IMR-90 (cell line): ENCODE measurements at regions not wholly inside any gene's neighbourhood (a gene's known extent, or its start where the extent isn't known, plus 50 kb on each side); places are given as distances from the start of the nearest gene placed in this dataset.

ENCODE experiments used
- ATAC-seq: fragments of 200-7000 bp; cut with Tn5 transposase; 2 replicates; pipeline ENCODE4 v1.9.1; 2020; ENCODE audit warnings: low read depth, mild to moderate bottlenecking, moderate library complexity
- BruUV-seq: library from RNA; stranded (reverse); fragments of 400-500 nt; replicated peaks from 2 replicates; lab custom pipeline; 2021; lab: Mats Ljungman, UMichigan
- CTCF ChIA-PET: fragments of 300-600 bp; formaldehyde crosslinking; extraction: SDS; loops from one replicate; lab custom pipeline; 2021; ENCODE audit warnings: antibody characterized with exemption; lab: Yijun Ruan, JAX
- POLR2A ChIA-PET: fragments of 300-600 bp; sonication (Branson Sonifier 250); formaldehyde crosslinking; loops from one replicate; lab custom pipeline; 2022; ENCODE audit warnings: antibody characterized with exemption; ENCODE audit not compliant: unreplicated experiment; lab: Charles Lee
- DNase-seq: peaks from one replicate; pipeline ENCODE4 v3.0.0; 2013
- H2AFZ ChIP-seq: replicated peaks from 2 replicates; pipeline ENCODE3; 2013; ENCODE audit warnings: low read length, mild to moderate bottlenecking; ENCODE audit not compliant: poor library complexity
- H2AK5ac ChIP-seq: 2 replicates; pipeline ENCODE4 v1.6.1; 2013; ENCODE audit warnings: low read depth, low read length, inconsistent platforms
- H2AK9ac ChIP-seq: replicated peaks from 2 replicates; pipeline ENCODE3; 2013; ENCODE audit warnings: mild to moderate bottlenecking, low read depth, low read length, moderate library complexity; ENCODE audit not compliant: poor library complexity
- H2BK120ac ChIP-seq: 2 replicates; pipeline ENCODE4 v1.6.1; 2013; ENCODE audit warnings: low read depth, low read length, inconsistent platforms
- H2BK15ac ChIP-seq: 3 replicates; pipeline ENCODE4 v1.6.1; 2013; ENCODE audit warnings: low read depth, low read length, inconsistent platforms
- H2BK20ac ChIP-seq: 2 replicates; pipeline ENCODE4 v1.6.1; 2013; ENCODE audit warnings: low read depth, mild to moderate bottlenecking, inconsistent platforms, low read length, moderate library complexity
- H2BK5ac ChIP-seq: 2 replicates; pipeline ENCODE4 v1.6.1; 2013; ENCODE audit warnings: mild to moderate bottlenecking, low read depth, low read length, inconsistent platforms; ENCODE audit not compliant: poor library complexity, severe bottlenecking
- H3K14ac ChIP-seq: replicated peaks from 2 replicates; pipeline ENCODE4 v1.6.1; 2013; ENCODE audit warnings: low read depth, low read length, inconsistent platforms
- H3K18ac ChIP-seq: 2 replicates; pipeline ENCODE4 v1.6.1; 2013; ENCODE audit warnings: low read depth, low read length, control low read depth
- H3K23ac ChIP-seq: 2 replicates; pipeline ENCODE4 v1.6.1; 2013; ENCODE audit warnings: low read depth, low read length, inconsistent platforms
- H3K27ac ChIP-seq: 2 replicates; pipeline ENCODE4 v1.5.1; 2013; ENCODE audit warnings: mild to moderate bottlenecking, control low read depth, low read length; ENCODE audit not compliant: insufficient read depth
- H3K27me3 ChIP-seq: 2 replicates; pipeline ENCODE4 v1.6.1; 2013; ENCODE audit warnings: low read length; ENCODE audit not compliant: control insufficient read depth, insufficient read depth
- H3K36me3 ChIP-seq: 2 replicates; pipeline ENCODE4 v1.6.1; 2013; ENCODE audit warnings: low read length, mixed read lengths; ENCODE audit not compliant: control insufficient read depth, insufficient read depth
- H3K4ac ChIP-seq: 2 replicates; pipeline ENCODE4 v1.6.1; 2013; ENCODE audit warnings: low read depth, low read length, inconsistent platforms
- H3K4me1 ChIP-seq: 2 replicates; pipeline ENCODE4 v1.6.1; 2013; ENCODE audit warnings: low read length, mixed read lengths; ENCODE audit not compliant: control insufficient read depth, insufficient read depth
- H3K4me2 ChIP-seq: 2 replicates; pipeline ENCODE4 v1.6.1; 2013; ENCODE audit warnings: low read depth, mild to moderate bottlenecking, control low read depth, low read length, moderate library complexity
- H3K4me3 ChIP-seq: 2 replicates; pipeline ENCODE4 v1.5.1; 2013; ENCODE audit warnings: low read depth, mild to moderate bottlenecking, control low read depth, low read length, moderate library complexity; ENCODE audit not compliant: insufficient read depth
- H3K56ac ChIP-seq: 2 replicates; pipeline ENCODE4 v1.6.1; 2013; ENCODE audit warnings: low read length, inconsistent platforms; ENCODE audit not compliant: insufficient read depth; ENCODE audit errors: extremely low read depth
- H3K79me1 ChIP-seq, 2 experiments: 2 replicates each; pipeline ENCODE4 v1.6.1; 2013; ENCODE audit warnings: low read length in 2 of 2, inconsistent platforms in 1 of 2, low read depth in 1 of 2
- H3K9ac ChIP-seq: 2 replicates; pipeline ENCODE4 v1.6.1; 2013; ENCODE audit warnings: low read depth, low read length, control low read depth
- H3K9me1 ChIP-seq: 2 replicates; pipeline ENCODE4 v1.6.1; 2013; ENCODE audit warnings: low read length, inconsistent platforms; ENCODE audit not compliant: insufficient read depth
- H3K9me3 ChIP-seq: 2 replicates; pipeline ENCODE4 v1.6.1; 2013; ENCODE audit warnings: low read length; ENCODE audit not compliant: control insufficient read depth, insufficient read depth
- H4K20me1 ChIP-seq: 2 replicates; pipeline ENCODE4 v1.6.1; 2013; ENCODE audit warnings: low read length, inconsistent platforms; ENCODE audit not compliant: insufficient read depth
- H4K5ac ChIP-seq: 2 replicates; pipeline ENCODE4 v1.6.1; 2013; ENCODE audit warnings: mild to moderate bottlenecking, low read depth, low read length, control low read depth
- H4K8ac ChIP-seq, 2 experiments: 2 replicates each; pipeline ENCODE4 v1.6.1; 2013; ENCODE audit warnings: low read depth in 2 of 2, low read length in 2 of 2, control low read depth in 1 of 2, inconsistent platforms in 1 of 2
- H4K91ac ChIP-seq: 2 replicates; pipeline ENCODE4 v1.6.1; 2013; ENCODE audit warnings: low read depth, low read length, inconsistent platforms; ENCODE audit not compliant: insufficient read depth
- CEBPB ChIP-seq: IDR thresholded peaks from 2 replicates; pipeline ENCODE4 v1.6.1; 2012; ENCODE audit warnings: low read depth, low read length, improper control_type of control experiment
- MXI1 ChIP-seq: IDR thresholded peaks from 2 replicates; pipeline ENCODE4 v1.6.1; 2012; ENCODE audit warnings: low read depth, mild to moderate bottlenecking, low read length, moderate library complexity, borderline replicate concordance
- POLR2A ChIP-seq: IDR thresholded peaks from 2 replicates; pipeline ENCODE4 v1.6.1; 2012; ENCODE audit warnings: mild to moderate bottlenecking, low read depth, low read length
- RFX5 ChIP-seq: IDR thresholded peaks from 2 replicates; pipeline ENCODE4 v1.8.0; 2012; ENCODE audit warnings: low read depth, mild to moderate bottlenecking, low read length, moderate library complexity
- WGBS, 2 experiments: methylation state at CpG; one replicate each; pipeline versions ENCODE4 v1.1.5 to v1.1.7; 2013; ENCODE audit warnings: missing lambda C conversion rate in 2 of 2; ENCODE audit not compliant: insufficient read length in 1 of 2; ENCODE audit errors: extremely low coverage in 2 of 2; 5-methylcytosine and 5-hydroxymethylcytosine counted together
- dilution Hi-C: fragments of 300-500 bp; cut with HindIII; formaldehyde crosslinking; loops from one replicate; pipeline ENCODE4 v1.14.3; 2018; ENCODE audit warnings: low sequenced_read_pairs; ENCODE audit not compliant: unreplicated experiment
- in situ Hi-C: fragments of 300-500 bp; cut with MboI; formaldehyde crosslinking; loops from 3 replicates; pipeline ENCODE4 v1.14.3; 2019; ENCODE audit warnings: low sequenced_read_pairs, inconsistent platforms, mixed read lengths
- intact Hi-C: fragments of 100-400 bp; cut with micrococcal nuclease; formaldehyde crosslinking; loops from 2 replicates; pipeline ENCODE4 v1.10.0; 2022
- TF ChIP-seq, protein P1 (sequence below): fragments of 150-350 bp; IDR thresholded peaks from 2 replicates; pipeline ENCODE4 v1.6.1; 2016; ENCODE audit warnings: low read depth, mild to moderate bottlenecking, low read length, moderate library complexity, borderline replicate concordance

DNA sequence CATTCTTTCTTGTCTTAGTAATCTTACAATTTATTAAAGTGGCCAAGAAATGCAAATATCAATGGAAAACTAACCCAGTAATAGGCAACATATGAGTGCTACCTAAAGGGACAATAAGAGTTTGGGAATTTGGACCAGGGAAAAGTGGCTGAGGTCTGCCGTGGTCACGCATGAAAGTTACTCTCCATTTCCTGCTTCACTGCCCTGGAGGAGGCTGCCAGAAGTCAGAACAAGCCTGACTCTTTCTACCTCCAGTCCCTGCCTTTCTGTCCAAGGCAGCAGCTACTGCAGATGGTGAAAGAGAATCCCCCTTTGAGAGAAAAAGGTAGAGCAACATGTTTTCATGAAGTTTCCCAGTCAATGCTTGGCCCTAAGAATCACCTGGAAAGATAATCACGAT lies 201.1 kb upstream of the ARGLU1 start:
- Histone ChIP-seq H3K4me1 (no peaks in the 10 kb centered on the region), H3K4me3 (no peak overlapping the region), H2BK5ac (no peak overlapping the region), H4K5ac (no peak overlapping the region), H3K4me2 (no peak overlapping the region), H3K27me3 (no peaks in the 10 kb centered on the region), H4K20me1 (no peaks in the 10 kb centered on the region), H3K56ac (no peak overlapping the region), H3K9me3 (no peaks in the 10 kb centered on the region), H3K14ac (no peak overlapping the region), H3K79me1 (no peaks in the 10 kb centered on the region), H2BK20ac (no peak overlapping the region), H3K9ac (no peak overlapping the region), H2AK5ac (no peak overlapping the region), H3K27ac (no peak overlapping the region), H2BK15ac (no peak overlapping the region), H3K18ac (no peak overlapping the region), H4K8ac (no peak overlapping the region), H2BK120ac (no peak overlapping the region), H2AK9ac (no peak overlapping the region), H3K4ac (no peak overlapping the region), H3K9me1 (no peaks in the 10 kb centered on the region), H2AFZ (no peak overlapping the region), H3K36me3 (no peaks in the 10 kb centered on the region), H3K23ac (no peak overlapping the region), H4K91ac (no peak overlapping the region)
- ATAC-seq (no peak), DNase-seq (no peak)
- ChIA-PET CTCF (no interaction called here), POLR2A (no interaction called here)
- dilution Hi-C loops (no loop called here), in situ Hi-C loops (no loop called here), intact Hi-C loops (no loop called here)
- WGBS, 2 experiments = 67% methylated on average over 1 of the region's 3 CpGs; no CpG with 5 or more reads in 1 of the 2 experiments
- TF ChIP-seq POLR2A (no peak), CEBPB (no peak), RFX5 (no peak), MXI1 (no peak)
- TF ChIP-seq, protein P1, sequence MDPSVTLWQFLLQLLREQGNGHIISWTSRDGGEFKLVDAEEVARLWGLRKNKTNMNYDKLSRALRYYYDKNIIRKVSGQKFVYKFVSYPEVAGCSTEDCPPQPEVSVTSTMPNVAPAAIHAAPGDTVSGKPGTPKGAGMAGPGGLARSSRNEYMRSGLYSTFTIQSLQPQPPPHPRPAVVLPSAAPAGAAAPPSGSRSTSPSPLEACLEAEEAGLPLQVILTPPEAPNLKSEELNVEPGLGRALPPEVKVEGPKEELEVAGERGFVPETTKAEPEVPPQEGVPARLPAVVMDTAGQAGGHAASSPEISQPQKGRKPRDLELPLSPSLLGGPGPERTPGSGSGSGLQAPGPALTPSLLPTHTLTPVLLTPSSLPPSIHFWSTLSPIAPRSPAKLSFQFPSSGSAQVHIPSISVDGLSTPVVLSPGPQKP = no peak
- no TSS peak for BruUV-seq
